Keratinocyte (primary cell): ENCODE measurements at regions not wholly inside any gene's neighbourhood (a gene's known extent, or its start where the extent isn't known, plus 50 kb on each side); places are given as distances from the start of the nearest gene placed in this dataset.
"Not testable (repeated sequence)": the region's sequence is repeated elsewhere in the genome, so short reads cannot be mapped to it uniquely, and the experiment has no call there.

Experiments
- DNase-seq: peaks from one replicate; pipeline ENCODE4 v3.0.0-alpha.2; 2011; ENCODE audit warnings: low read depth, missing footprints, low spot score
- FAIRE-seq: peaks from 2 replicates; lab custom pipeline; 2011; peaks lifted over from hg19 to GRCh38; lab: Jason Lieb, UNC
- H2AFZ ChIP-seq: 2 replicates; pipeline ENCODE4 v1.6.0; 2012; ENCODE audit warnings: low read length, control low read depth, inconsistent platforms; ENCODE audit not compliant: control insufficient read depth
- H3K27ac ChIP-seq: 2 replicates; pipeline ENCODE4 v1.5.1; 2011; ENCODE audit warnings: low read length; ENCODE audit not compliant: control insufficient read depth, insufficient read depth
- H3K27me3 ChIP-seq: 3 replicates; pipeline ENCODE4 v1.6.0; 2011; ENCODE audit warnings: low read length; ENCODE audit not compliant: control insufficient read depth, insufficient read depth; ENCODE audit errors: extremely low read depth
- H3K36me3 ChIP-seq, 2 experiments: 2 replicates in 1 of 2; 3 replicates in 1 of 2; pipeline ENCODE4 v1.5.1; 2011; ENCODE audit warnings: low read length in 2 of 2, mild to moderate bottlenecking in 1 of 2; ENCODE audit not compliant: control insufficient read depth in 2 of 2, insufficient read depth in 2 of 2; ENCODE audit errors: extremely low read depth in 1 of 2
- H3K4me1 ChIP-seq: 3 replicates; pipeline ENCODE4 v1.5.1; 2011; ENCODE audit warnings: low read length; ENCODE audit not compliant: control insufficient read depth, insufficient read depth; ENCODE audit errors: extremely low read depth
- H3K4me2 ChIP-seq: 3 replicates; pipeline ENCODE4 v1.6.0; 2011; ENCODE audit warnings: low read depth, low read length; ENCODE audit not compliant: control insufficient read depth, insufficient read depth; ENCODE audit errors: extremely low read depth
- H3K4me3 ChIP-seq, 3 experiments: fragments of 200-600 bp in 1 of 3; sonication (generic) in 1 of 3; 2 replicates in 2 of 3; 3 replicates in 1 of 3; pipeline ENCODE4 v1.5.1; 2011 to 2016; ENCODE audit warnings: low read length in 3 of 3, mild to moderate bottlenecking in 3 of 3, control low read depth in 2 of 3, inconsistent platforms in 1 of 3, low read depth in 1 of 3, mixed read lengths in 1 of 3, mixed run types in 1 of 3, moderate library complexity in 1 of 3; ENCODE audit not compliant: control insufficient read depth in 2 of 3, insufficient read depth in 2 of 3; ENCODE audit errors: extremely low read depth in 1 of 3
- H3K79me2 ChIP-seq: 2 replicates; pipeline ENCODE4 v1.6.0; 2012; ENCODE audit warnings: low read length; ENCODE audit not compliant: control insufficient read depth, insufficient read depth
- H3K9ac ChIP-seq: 3 replicates; pipeline ENCODE4 v1.6.0; 2011; ENCODE audit warnings: low read length; ENCODE audit not compliant: control insufficient read depth, insufficient read depth; ENCODE audit errors: extremely low read depth
- H3K9me1 ChIP-seq: 3 replicates; pipeline ENCODE4 v1.6.0; 2011; ENCODE audit warnings: low read length; ENCODE audit not compliant: control insufficient read depth, insufficient read depth; ENCODE audit errors: extremely low read depth
- H3K9me3 ChIP-seq: 2 replicates; pipeline ENCODE4 v1.5.1; 2012; ENCODE audit warnings: low read depth, low read length; ENCODE audit not compliant: control insufficient read depth
- H4K20me1 ChIP-seq: 3 replicates; pipeline ENCODE4 v1.6.0; 2011; ENCODE audit warnings: low read length; ENCODE audit not compliant: control insufficient read depth, insufficient read depth; ENCODE audit errors: extremely low read depth
- CTCF ChIP-seq, 3 experiments: IDR thresholded peaks in 1 of 3; conservative IDR thresholded peaks in 1 of 3; optimal IDR thresholded peaks in 1 of 3; 2 replicates in 2 of 3; 3 replicates in 1 of 3; pipeline versions ENCODE3 to v1.5.1; 2011; ENCODE audit warnings: low read length in 3 of 3, mild to moderate bottlenecking in 3 of 3, moderate library complexity in 2 of 3, control low read depth in 1 of 3, inconsistent platforms in 1 of 3; ENCODE audit not compliant: insufficient read depth in 2 of 3; ENCODE audit errors: extremely low read depth in 1 of 3
- EZH2 ChIP-seq: IDR thresholded peaks from one replicate; pipeline ENCODE4 v1.6.1; 2012; ENCODE audit warnings: inconsistent platforms, mild to moderate bottlenecking, low read length, moderate library complexity
- dilution Hi-C: fragments of 300-500 bp; cut with MboI; formaldehyde crosslinking; loops from one replicate; pipeline ENCODE4 v1.7.0; 2020; ENCODE audit warnings: low sequenced_read_pairs; ENCODE audit not compliant: extremely low pct_ligation_motif_present

GRCh38 chr6:167217951-167218759 lies 60.4 kb upstream of the GPR31 start:
- H3K79me2 ChIP-seq, H2AFZ ChIP-seq, H3K4me2 ChIP-seq, dilution Hi-C loops, H3K9me3 ChIP-seq, H3K27me3 ChIP-seq, H4K20me1 ChIP-seq, H3K9me1 ChIP-seq, H3K4me1 ChIP-seq, H3K9ac ChIP-seq, H3K36me3 ChIP-seq, H3K4me3 ChIP-seq, H3K27ac ChIP-seq, DNase-seq: not testable (repeated sequence)
- peak; percentile 90 for FAIRE-seq

GRCh38 chr6:167219079-167219478 lies 61.3 kb upstream of the GPR31 start:
- H3K27me3 ChIP-seq, H3K4me3 ChIP-seq, H3K9ac ChIP-seq, FAIRE-seq, H3K79me2 ChIP-seq, H3K4me1 ChIP-seq, H3K36me3 ChIP-seq, dilution Hi-C loops, H2AFZ ChIP-seq, H3K9me1 ChIP-seq, H3K9me3 ChIP-seq, H3K27ac ChIP-seq, H3K4me2 ChIP-seq, DNase-seq, H4K20me1 ChIP-seq: not testable (repeated sequence)

- TF ChIP-seq EZH2, result no peak
- TF ChIP-seq CTCF (optimal IDR thresholded peaks at IDR 0.05 in 1 of 3, IDR thresholded peaks at IDR 0.05 in 1 of 3, conservative IDR thresholded peaks at IDR 0.05 in 1 of 3; ENCODE audit: extremely low read depth in 1 of 3, insufficient read depth in 2 of 3, low read length in 3 of 3), result no peak
Measured at GRCh38 chr6:167219967-167220512, 62.3 kb upstream of the GPR31 start.

More at GRCh38 chr6:167219967-167220512, 62.3 kb upstream of the GPR31 start:
- Histone ChIP-seq H3K4me3 (no peak overlapping the region), H3K9ac (no peak overlapping the region), H2AFZ (no peak overlapping the region), H3K27ac (no peak overlapping the region), H3K27me3 (no peaks in the 10 kb centered on the region), H3K79me2 (no peaks in the 10 kb centered on the region), H3K9me3 (no peaks in the 10 kb centered on the region), H4K20me1 (no peaks in the 10 kb centered on the region), H3K4me1 (no peaks in the 10 kb centered on the region), H3K4me2 (no peak overlapping the region), H3K9me1 (no peaks in the 10 kb centered on the region), H3K36me3 (no peaks in the 10 kb centered on the region)
- DNase-seq, result no peak
- dilution Hi-C loops, result no loop called here
- no peak for FAIRE-seq
